Colonic mucosa (tissue), 4 donors: ENCODE measurements at regions not wholly inside any gene's neighbourhood (a gene's known extent, or its start where the extent isn't known, plus 50 kb on each side); places are given as distances from the start of the nearest gene placed in this dataset.

Experiments
- DNase-seq: peaks from one replicate; pipeline ENCODE4 v3.0.0-alpha.2; 2020
- H3K27ac ChIP-seq: fragments of 200-600 bp; one replicate; pipeline ENCODE4 v1.8.0; 2021
- H3K27me3 ChIP-seq: fragments of 200-600 bp; one replicate; pipeline ENCODE4 v1.8.0; 2021
- H3K36me3 ChIP-seq: fragments of 200-600 bp; one replicate; pipeline ENCODE4 v1.8.0; 2021
- H3K4me1 ChIP-seq: fragments of 200-600 bp; one replicate; pipeline ENCODE4 v1.8.0; 2021; ENCODE audit warnings: mild to moderate bottlenecking
- H3K4me3 ChIP-seq: fragments of 200-600 bp; one replicate; pipeline ENCODE4 v1.8.0; 2021
- H3K9ac ChIP-seq, 2 donors: one replicate each; pipeline ENCODE4 v1.7.0; 2013; ENCODE audit warnings: control low read depth in 2 of 2, low read depth in 2 of 2, low read length in 2 of 2
- H3K9me3 ChIP-seq: fragments of 200-600 bp; one replicate; pipeline ENCODE4 v1.8.0; 2021
- intact Hi-C: fragments of 100-400 bp; cut with DNase I; formaldehyde crosslinking; loops from one replicate; pipeline ENCODE4 v1.14.1; 2022
- TF ChIP-seq, protein P1 (sequence below): fragments of 200-600 bp; IDR thresholded peaks from one replicate; pipeline ENCODE4 v1.8.0; 2022; ENCODE audit warnings: antibody characterized with exemption, mild to moderate bottlenecking
- donor health status: healthy.
- donor health status: DM: no; HTN: no; CAD: no.
- donor health status: DM: no; HTN: no; CAD: no.

DNA sequence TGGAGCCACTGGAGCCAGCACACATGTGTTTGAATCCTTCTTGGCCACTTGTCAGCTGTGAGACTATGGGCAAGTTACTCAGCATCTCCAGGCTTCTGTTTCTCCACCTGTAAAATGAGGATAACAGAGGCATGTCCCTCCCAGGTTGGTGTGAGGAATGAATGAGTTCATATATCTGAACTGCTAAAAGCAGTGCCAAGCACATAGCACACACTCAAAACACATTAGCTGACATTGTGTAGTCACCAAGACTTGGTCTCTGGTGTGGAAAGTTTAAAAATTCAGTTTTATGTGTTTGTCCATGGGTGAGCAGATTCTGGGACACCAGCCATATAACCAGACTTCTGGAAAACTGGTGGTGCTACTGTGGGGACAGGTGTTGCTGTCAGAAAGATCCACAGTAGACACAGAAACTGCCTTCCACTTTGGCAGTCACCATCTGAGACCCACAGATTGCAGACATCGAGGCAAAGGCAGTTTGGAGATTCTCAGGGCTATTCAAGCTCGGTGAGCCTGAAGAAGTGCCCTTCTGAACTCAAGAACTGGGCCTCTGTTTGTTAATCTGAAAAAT is 115.8 kb downstream of the MRPL14 start:
- H3K9me3 ChIP-seq = no peaks in the 10 kb centered on the region
- no peaks in the 10 kb centered on the region for H3K27me3 ChIP-seq
- intact Hi-C loops = no loop called here
- no peak overlapping the region for H3K9ac ChIP-seq
- H3K4me3 ChIP-seq = no peak overlapping the region
- H3K4me1 ChIP-seq = no peaks in the 10 kb centered on the region
- TF ChIP-seq, protein P1, sequence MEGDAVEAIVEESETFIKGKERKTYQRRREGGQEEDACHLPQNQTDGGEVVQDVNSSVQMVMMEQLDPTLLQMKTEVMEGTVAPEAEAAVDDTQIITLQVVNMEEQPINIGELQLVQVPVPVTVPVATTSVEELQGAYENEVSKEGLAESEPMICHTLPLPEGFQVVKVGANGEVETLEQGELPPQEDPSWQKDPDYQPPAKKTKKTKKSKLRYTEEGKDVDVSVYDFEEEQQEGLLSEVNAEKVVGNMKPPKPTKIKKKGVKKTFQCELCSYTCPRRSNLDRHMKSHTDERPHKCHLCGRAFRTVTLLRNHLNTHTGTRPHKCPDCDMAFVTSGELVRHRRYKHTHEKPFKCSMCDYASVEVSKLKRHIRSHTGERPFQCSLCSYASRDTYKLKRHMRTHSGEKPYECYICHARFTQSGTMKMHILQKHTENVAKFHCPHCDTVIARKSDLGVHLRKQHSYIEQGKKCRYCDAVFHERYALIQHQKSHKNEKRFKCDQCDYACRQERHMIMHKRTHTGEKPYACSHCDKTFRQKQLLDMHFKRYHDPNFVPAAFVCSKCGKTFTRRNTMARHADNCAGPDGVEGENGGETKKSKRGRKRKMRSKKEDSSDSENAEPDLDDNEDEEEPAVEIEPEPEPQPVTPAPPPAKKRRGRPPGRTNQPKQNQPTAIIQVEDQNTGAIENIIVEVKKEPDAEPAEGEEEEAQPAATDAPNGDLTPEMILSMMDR = no peak
- no peak overlapping the region for H3K27ac ChIP-seq
- no peak for DNase-seq
- H3K36me3 ChIP-seq = no peaks in the 10 kb centered on the region

DNA sequence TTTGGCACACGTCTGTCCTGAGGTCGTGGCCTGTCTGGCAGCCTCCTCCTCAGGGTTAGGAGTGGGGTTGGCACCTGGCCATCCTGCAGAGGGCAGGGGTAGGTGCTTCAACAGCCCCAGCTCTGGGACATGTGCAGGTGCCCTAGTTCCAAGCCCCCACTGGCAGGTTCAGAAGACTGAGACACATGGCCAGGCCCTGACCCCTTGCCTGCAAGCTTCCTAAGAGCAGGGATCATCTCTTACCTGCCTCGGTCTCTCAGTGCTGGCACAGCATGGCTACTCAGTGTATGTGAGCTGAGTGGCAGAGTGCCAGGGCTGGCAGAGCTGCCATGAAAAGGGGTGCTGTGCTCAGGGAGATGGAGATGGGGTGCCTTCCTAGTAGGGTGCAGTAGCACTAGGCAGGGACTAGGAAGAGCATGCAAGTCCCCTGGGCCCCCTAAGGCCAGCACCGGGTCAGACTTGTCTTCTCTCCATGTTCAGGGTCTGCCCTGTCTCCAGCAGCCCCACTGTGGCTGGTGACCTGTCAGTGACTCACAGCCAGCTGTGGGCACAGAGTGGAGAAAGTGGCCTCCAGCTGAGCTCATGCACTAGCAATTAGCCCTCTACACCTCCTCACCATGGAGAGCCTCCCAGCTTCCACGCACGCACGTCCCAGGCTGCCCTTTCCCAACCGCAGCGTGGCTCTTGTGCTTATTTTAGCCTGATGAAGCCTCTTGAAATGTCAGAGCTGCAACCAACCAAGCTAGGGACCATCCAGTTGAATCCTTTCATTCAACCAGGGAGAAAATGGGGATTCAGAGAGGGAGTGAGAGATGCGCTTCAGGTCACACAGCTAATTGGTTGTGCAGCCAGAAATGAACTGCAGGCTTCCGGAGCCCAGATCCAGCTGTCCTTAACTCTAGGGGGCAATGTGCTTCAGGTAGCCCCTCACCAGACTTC is 116.6 kb downstream of the MRPL14 start:
- DNase-seq = no peak
- Histone ChIP-seq H3K36me3 (no peaks in the 10 kb centered on the region), H3K9ac (no peak overlapping the region), H3K4me1 (no peaks in the 10 kb centered on the region), H3K27ac (no peak overlapping the region), H3K9me3 (no peaks in the 10 kb centered on the region), H3K4me3 (no peak overlapping the region), H3K27me3 (no peaks in the 10 kb centered on the region)
- intact Hi-C loops = no loop called here
- TF ChIP-seq, protein P1 = no peak

DNA sequence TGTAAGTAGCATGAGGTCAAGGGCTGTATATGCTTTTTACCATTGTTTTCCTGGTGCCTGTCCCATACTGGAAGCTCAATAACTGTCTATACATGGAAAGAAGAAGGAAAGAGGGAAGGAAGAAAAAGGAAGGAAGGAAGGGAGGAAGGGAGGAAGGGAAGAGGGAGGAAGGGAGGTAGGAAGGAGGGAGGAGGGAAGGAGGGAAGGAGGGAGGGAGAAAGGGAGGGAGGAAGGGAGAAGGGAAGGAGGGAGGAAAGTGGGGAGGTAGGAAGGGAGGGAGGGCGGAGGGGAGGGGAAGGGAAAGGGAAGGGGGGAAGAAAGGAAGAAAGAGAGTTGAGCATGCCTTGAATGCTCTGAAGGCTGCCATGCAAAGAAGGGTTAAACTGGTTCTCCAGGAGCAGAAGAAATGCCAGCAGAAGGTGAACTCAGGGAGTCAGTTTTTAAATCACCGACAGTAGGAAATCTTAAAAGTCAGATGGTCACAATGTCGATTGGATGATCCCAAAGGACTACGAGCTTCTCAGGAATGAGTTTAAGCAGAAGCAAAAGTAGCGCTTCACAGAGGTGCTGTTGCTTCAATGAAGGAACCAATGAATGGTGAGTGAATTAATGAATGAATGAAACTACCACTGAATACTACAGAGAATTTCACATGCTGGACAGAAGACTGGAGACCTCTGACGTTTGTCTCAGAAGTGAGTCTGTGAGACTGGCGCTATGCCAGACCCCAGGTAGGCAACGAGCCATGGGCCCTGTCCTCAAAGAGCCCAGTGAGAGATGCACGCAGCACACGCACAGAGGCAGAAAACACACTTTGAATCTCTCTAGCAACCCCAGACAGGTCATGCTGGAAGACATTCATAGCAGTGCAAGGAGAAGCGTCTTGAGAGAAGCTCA is 117.6 kb downstream of the MRPL14 start:
- TF ChIP-seq, protein P1 = no peak
- H3K27me3 ChIP-seq = no peaks in the 10 kb centered on the region
- no peak for DNase-seq
- no peaks in the 10 kb centered on the region for H3K4me1 ChIP-seq
- intact Hi-C loops = loop anchor here (5.0 kb wide), 1 partner anchor 58 kb away; no protein-coding TSS in a partner anchor
- H3K9me3 ChIP-seq = no peaks in the 10 kb centered on the region
- H3K4me3 ChIP-seq = no peak overlapping the region
- H3K36me3 ChIP-seq = no peaks in the 10 kb centered on the region
- no peak overlapping the region for H3K27ac ChIP-seq
- no peak overlapping the region for H3K9ac ChIP-seq

DNA sequence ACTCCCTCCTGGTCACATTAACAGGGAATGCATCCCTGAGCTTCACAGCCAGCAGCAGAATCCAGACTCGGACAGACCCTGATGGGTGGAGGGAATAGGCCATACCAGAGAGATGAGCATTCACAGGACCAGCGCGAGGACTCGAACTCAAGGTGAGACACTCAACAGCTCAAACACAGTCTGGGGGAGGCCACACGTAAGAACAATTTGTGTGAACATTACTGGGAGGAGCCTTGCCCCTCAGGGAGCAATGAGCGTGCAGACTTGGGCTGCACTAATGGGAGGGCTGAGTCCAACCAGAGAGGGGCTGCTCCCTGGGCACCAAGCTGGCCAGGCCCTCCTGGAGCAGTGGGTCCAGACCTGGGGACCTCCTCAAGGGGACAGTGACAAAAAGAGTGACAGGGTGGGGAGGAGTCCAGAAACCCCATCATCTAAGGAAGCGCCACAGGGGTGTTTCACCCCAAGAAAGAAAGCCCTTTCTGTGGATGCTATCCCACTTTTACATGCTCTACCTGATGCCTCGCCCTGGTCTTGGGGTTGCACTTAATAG is 118.4 kb downstream of the MRPL14 start:
- no peak for DNase-seq
- no peaks in the 10 kb centered on the region for H3K36me3 ChIP-seq
- no peak overlapping the region for H3K4me3 ChIP-seq
- H3K27me3 ChIP-seq = no peaks in the 10 kb centered on the region
- no peaks in the 10 kb centered on the region for H3K9me3 ChIP-seq
- intact Hi-C loops = loop anchor here (5.0 kb wide), 1 partner anchor 58 kb away; no protein-coding TSS in a partner anchor
- no peak overlapping the region for H3K27ac ChIP-seq
- TF ChIP-seq, protein P1 = no peak
- H3K4me1 ChIP-seq = no peaks in the 10 kb centered on the region
- no peak overlapping the region for H3K9ac ChIP-seq
